ENCODE measurements at regions not wholly inside any gene's neighbourhood (a gene's known extent, or its start where the extent isn't known, plus 50 kb on each side); places are given as distances from the start of the nearest gene placed in this dataset.
"Not testable (repeated sequence)": the region's sequence is repeated elsewhere in the genome, so short reads cannot be mapped to it uniquely, and the experiment has no call there.

DNA sequence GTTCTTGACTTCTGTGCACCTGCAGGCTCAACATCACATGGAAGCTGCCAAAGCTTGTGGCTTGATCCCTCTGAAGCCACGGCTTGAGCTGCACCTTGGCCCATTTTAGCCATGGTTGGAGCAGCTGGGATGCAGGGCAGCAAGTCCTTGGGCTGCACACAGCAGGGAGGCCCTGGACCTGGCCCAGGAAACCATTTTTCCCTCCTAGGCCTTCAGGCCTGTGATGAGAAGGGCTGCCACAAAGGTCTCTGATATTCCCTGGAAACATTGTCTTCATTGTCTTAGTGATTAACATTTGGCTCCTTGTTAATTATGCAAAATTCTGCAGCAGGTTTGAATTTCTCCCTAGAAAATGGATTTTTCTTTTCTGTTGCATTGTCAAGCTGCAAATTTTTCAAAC lies 394.1 kb upstream of the FAR2 start:
- TF ChIP-seq CTCF (optimal IDR thresholded peaks at IDR 0.05 in 1 of 3, IDR thresholded peaks at IDR 0.05 in 1 of 3, conservative IDR thresholded peaks at IDR 0.05 in 1 of 3; ENCODE audit: extremely low read depth in 1 of 3, insufficient read depth in 2 of 3, low read length in 3 of 3) (no peak), EZH2 (IDR thresholded peaks at IDR 0.05; ENCODE audit: low read length) (no peak)
- Histone ChIP-seq H3K4me3 (ENCODE audit: control insufficient read depth in 2 of 3, extremely low read depth in 1 of 3, insufficient read depth in 2 of 3, low read depth in 1 of 3, low read length in 3 of 3) (no peak overlapping the region), H4K20me1 (ENCODE audit: control insufficient read depth, extremely low read depth, insufficient read depth, low read length) (no peaks in the 10 kb centered on the region), H3K36me3 (ENCODE audit: control insufficient read depth in 2 of 2, extremely low read depth in 1 of 2, insufficient read depth in 2 of 2, low read length in 2 of 2) (no peaks in the 10 kb centered on the region), H3K27me3 (ENCODE audit: control insufficient read depth, extremely low read depth, insufficient read depth, low read length) (no peaks in the 10 kb centered on the region), H3K4me2 (ENCODE audit: control insufficient read depth, extremely low read depth, insufficient read depth, low read depth, low read length) (no peak overlapping the region), H3K79me2 (ENCODE audit: control insufficient read depth, insufficient read depth, low read length) (no peaks in the 10 kb centered on the region), H3K4me1 (ENCODE audit: control insufficient read depth, extremely low read depth, insufficient read depth, low read length) (no peaks in the 10 kb centered on the region), H2AFZ (ENCODE audit: control insufficient read depth, low read length) (no peak overlapping the region), H3K9me1 (ENCODE audit: control insufficient read depth, extremely low read depth, insufficient read depth, low read length) (no peaks in the 10 kb centered on the region), H3K9me3 (ENCODE audit: control insufficient read depth, low read depth, low read length) (no peaks in the 10 kb centered on the region), H3K27ac (ENCODE audit: control insufficient read depth, insufficient read depth, low read length) (no peak overlapping the region), H3K9ac (ENCODE audit: control insufficient read depth, extremely low read depth, insufficient read depth, low read length) (no peak overlapping the region)
- no peak for FAIRE-seq
- dilution Hi-C loops (cut with MboI; ENCODE audit: extremely low pct_ligation_motif_present, low sequenced_read_pairs), result no loop called here
- no peak for DNase-seq (ENCODE audit: low read depth, low spot score)

DNA sequence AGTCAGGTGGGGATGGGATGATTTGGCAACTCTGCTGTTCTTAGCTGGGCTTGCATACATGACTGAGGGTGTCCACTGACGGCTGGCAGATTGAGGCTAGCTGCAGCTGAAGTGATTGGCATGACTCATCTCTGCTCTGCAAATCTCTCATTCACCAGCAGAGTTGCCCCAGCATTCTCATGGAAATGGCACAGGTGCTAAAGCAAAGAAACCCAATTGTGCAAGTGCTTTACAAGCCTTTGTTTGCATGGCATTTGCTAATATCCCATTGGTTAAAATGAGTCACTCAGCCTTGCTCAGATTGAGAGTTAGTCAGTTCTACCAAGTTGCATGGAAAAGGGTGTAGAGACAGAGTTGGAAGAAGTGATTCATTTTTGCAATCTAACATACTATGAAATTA lies 389.7 kb upstream of the FAR2 start:
- FAIRE-seq (peak; percentile 66), DNase-seq (ENCODE audit: low read depth, low spot score) (peak; percentile 82)
- no peak overlapping the region for H3K4me2 ChIP-seq (ENCODE audit: control insufficient read depth, extremely low read depth, insufficient read depth, low read depth, low read length)
- dilution Hi-C loops (cut with MboI; ENCODE audit: extremely low pct_ligation_motif_present, low sequenced_read_pairs), result no loop called here
- H2AFZ ChIP-seq (ENCODE audit: control insufficient read depth, low read length), result no peak overlapping the region
- H3K4me3 ChIP-seq (ENCODE audit: control insufficient read depth in 2 of 3, extremely low read depth in 1 of 3, insufficient read depth in 2 of 3, low read depth in 1 of 3, low read length in 3 of 3), result no peak overlapping the region
- TF ChIP-seq EZH2 (IDR thresholded peaks at IDR 0.05; ENCODE audit: low read length), result no peak
- peak; percentile 7 to 42 (median 42) for TF ChIP-seq CTCF (optimal IDR thresholded peaks at IDR 0.05 in 1 of 3, IDR thresholded peaks at IDR 0.05 in 1 of 3, conservative IDR thresholded peaks at IDR 0.05 in 1 of 3; ENCODE audit: extremely low read depth in 1 of 3, insufficient read depth in 2 of 3, low read length in 3 of 3)
- no peaks in the 10 kb centered on the region for H3K36me3 ChIP-seq (ENCODE audit: control insufficient read depth in 2 of 2, extremely low read depth in 1 of 2, insufficient read depth in 2 of 2, low read length in 2 of 2)
- H3K9me3 ChIP-seq (ENCODE audit: control insufficient read depth, low read depth, low read length), result no peaks in the 10 kb centered on the region
- H3K27ac ChIP-seq (ENCODE audit: control insufficient read depth, insufficient read depth, low read length), result no peak overlapping the region
- H3K4me1 ChIP-seq (ENCODE audit: control insufficient read depth, extremely low read depth, insufficient read depth, low read length), result no peaks in the 10 kb centered on the region
- no peaks in the 10 kb centered on the region for H3K9me1 ChIP-seq (ENCODE audit: control insufficient read depth, extremely low read depth, insufficient read depth, low read length)
- H3K9ac ChIP-seq (ENCODE audit: control insufficient read depth, extremely low read depth, insufficient read depth, low read length), result no peak overlapping the region
- no peaks in the 10 kb centered on the region for H3K79me2 ChIP-seq (ENCODE audit: control insufficient read depth, insufficient read depth, low read length)
- H3K27me3 ChIP-seq (ENCODE audit: control insufficient read depth, extremely low read depth, insufficient read depth, low read length), result no peaks in the 10 kb centered on the region
- H4K20me1 ChIP-seq (ENCODE audit: control insufficient read depth, extremely low read depth, insufficient read depth, low read length), result no peaks in the 10 kb centered on the region

- H3K4me2 ChIP-seq (ENCODE audit: control insufficient read depth, extremely low read depth, insufficient read depth, low read depth, low read length); H3K9me3 ChIP-seq (ENCODE audit: control insufficient read depth, low read depth, low read length); FAIRE-seq; H4K20me1 ChIP-seq (ENCODE audit: control insufficient read depth, extremely low read depth, insufficient read depth, low read length); H3K9ac ChIP-seq (ENCODE audit: control insufficient read depth, extremely low read depth, insufficient read depth, low read length); dilution Hi-C loops (cut with MboI; ENCODE audit: extremely low pct_ligation_motif_present, low sequenced_read_pairs); H3K4me1 ChIP-seq (ENCODE audit: control insufficient read depth, extremely low read depth, insufficient read depth, low read length); H3K27ac ChIP-seq (ENCODE audit: control insufficient read depth, insufficient read depth, low read length); H3K36me3 ChIP-seq (ENCODE audit: control insufficient read depth in 2 of 2, extremely low read depth in 1 of 2, insufficient read depth in 2 of 2, low read length in 2 of 2); H3K27me3 ChIP-seq (ENCODE audit: control insufficient read depth, extremely low read depth, insufficient read depth, low read length); H3K4me3 ChIP-seq (ENCODE audit: control insufficient read depth in 2 of 3, extremely low read depth in 1 of 3, insufficient read depth in 2 of 3, low read depth in 1 of 3, low read length in 3 of 3); DNase-seq (ENCODE audit: low read depth, low spot score); H2AFZ ChIP-seq (ENCODE audit: control insufficient read depth, low read length); H3K9me1 ChIP-seq (ENCODE audit: control insufficient read depth, extremely low read depth, insufficient read depth, low read length); H3K79me2 ChIP-seq (ENCODE audit: control insufficient read depth, insufficient read depth, low read length): not testable (repeated sequence)
These were observed 388.8 kb upstream of the FAR2 start for GRCh38 chr12:28760040-28760903.

DNA sequence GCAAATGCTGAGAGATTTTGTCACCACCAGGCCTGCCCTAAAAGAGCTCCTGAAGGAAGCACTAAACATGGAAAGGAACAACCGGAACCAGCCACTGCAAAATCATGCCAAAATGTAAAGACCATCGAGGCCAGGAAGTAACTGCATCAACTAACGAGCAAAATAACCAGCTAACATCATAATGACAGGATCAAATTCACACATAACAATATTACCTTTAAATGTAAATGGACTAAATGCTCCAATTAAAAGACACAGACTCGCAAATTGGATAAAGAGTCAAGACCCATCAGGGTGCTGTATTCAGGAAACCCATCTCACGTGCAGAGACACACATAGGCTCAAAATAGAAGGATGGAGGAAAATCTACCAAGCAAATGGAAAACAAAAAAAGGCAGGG lies 387.2 kb upstream of the FAR2 start:
- not testable (repeated sequence) for DNase-seq (ENCODE audit: low read depth, low spot score); H3K79me2 ChIP-seq (ENCODE audit: control insufficient read depth, insufficient read depth, low read length); H3K9me1 ChIP-seq (ENCODE audit: control insufficient read depth, extremely low read depth, insufficient read depth, low read length)

More for the DNA sequence above, 387.2 kb upstream of the FAR2 start:
- H2AFZ ChIP-seq (ENCODE audit: control insufficient read depth, low read length); H3K4me3 ChIP-seq (ENCODE audit: control insufficient read depth in 2 of 3, extremely low read depth in 1 of 3, insufficient read depth in 2 of 3, low read depth in 1 of 3, low read length in 3 of 3); H3K27me3 ChIP-seq (ENCODE audit: control insufficient read depth, extremely low read depth, insufficient read depth, low read length); H3K9ac ChIP-seq (ENCODE audit: control insufficient read depth, extremely low read depth, insufficient read depth, low read length); FAIRE-seq; dilution Hi-C loops (cut with MboI; ENCODE audit: extremely low pct_ligation_motif_present, low sequenced_read_pairs); H3K27ac ChIP-seq (ENCODE audit: control insufficient read depth, insufficient read depth, low read length); H3K36me3 ChIP-seq (ENCODE audit: control insufficient read depth in 2 of 2, extremely low read depth in 1 of 2, insufficient read depth in 2 of 2, low read length in 2 of 2); H3K4me1 ChIP-seq (ENCODE audit: control insufficient read depth, extremely low read depth, insufficient read depth, low read length); H4K20me1 ChIP-seq (ENCODE audit: control insufficient read depth, extremely low read depth, insufficient read depth, low read length); H3K4me2 ChIP-seq (ENCODE audit: control insufficient read depth, extremely low read depth, insufficient read depth, low read depth, low read length); H3K9me3 ChIP-seq (ENCODE audit: control insufficient read depth, low read depth, low read length): not testable (repeated sequence)

Measured in keratinocyte (primary cell).